ENCODE measurements at regions not wholly inside any gene's neighbourhood (a gene's known extent, or its start where the extent isn't known, plus 50 kb on each side); places are given as distances from the start of the nearest gene placed in this dataset.

DNA sequence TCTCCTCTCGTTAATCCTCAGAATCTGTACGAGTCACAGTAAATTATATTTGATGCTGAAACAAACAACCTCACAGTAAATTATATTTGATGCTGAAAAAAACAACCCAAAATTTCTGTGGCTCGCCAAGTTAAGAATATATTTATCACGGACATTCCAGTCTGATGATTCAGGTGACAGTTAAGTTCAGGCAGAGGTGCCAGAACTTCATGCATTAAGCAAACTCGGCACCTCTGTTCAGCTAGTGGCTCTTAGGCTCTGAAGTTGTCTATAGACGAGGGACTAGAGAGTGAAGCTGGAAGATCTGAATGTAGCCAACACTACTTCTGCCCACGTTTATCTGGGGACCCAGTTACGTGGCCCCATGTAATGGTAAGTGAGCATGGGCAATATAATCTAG, 132.2 kb upstream of the AGA start:
- DNase-seq: no peak

DNA sequence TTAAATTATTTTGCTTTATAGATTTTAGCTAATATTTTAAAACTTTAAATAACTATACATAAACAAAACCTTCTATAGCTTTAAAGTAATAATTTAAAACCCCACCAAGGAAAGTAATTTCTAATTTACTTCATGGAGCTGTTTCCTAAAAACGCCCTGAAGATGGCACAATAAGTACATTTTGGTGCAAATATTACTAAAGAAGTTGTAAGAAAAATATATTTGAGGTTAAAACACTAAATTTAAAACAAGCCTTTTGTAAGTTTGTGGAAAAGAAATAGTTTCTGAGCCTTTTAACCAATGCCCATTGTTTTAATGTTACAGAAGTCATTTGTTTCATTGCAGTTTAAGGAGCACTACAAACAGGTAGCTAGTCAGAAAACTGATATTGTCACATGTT, 137.4 kb upstream of the AGA start:
- no peak for DNase-seq

DNA sequence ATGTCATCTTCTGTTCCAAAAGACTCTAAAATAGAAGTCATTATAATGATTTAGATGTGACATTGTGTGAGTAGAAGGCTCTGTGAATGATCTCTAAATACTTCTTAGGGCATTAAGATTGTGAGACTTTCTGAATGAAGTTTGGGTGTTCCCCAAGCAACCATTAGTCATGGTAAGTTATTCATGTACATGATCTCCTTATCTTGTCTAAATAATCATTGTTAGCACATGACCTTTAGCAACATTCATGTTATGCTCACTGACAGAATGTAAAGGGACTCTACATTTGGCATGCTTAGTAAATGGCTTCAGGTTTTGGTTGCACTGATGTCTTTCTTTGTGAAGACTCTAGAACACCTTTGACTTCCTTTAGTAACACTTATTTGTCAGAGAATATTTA, 140.8 kb upstream of the AGA start:
- no peak for DNase-seq

DNA sequence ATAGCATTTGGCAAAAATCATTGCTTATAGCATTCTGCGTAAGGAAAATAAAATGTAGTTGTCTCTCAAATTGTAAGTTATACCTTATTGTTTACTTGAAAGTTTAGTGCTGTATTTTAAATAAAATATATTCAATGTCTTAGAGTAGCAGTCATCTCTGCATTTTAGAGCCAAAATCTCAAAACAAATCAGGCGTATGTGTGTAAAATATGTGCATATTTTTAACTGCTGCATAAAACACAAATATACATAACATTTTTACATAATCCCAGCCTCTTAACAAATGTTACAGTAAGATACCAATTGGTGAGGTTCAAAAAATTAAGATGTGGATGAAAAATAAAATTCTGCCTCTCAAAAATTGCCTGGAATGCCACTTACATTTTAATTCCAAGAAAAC, 145.8 kb upstream of the AGA start:
- no peak for DNase-seq

DNA sequence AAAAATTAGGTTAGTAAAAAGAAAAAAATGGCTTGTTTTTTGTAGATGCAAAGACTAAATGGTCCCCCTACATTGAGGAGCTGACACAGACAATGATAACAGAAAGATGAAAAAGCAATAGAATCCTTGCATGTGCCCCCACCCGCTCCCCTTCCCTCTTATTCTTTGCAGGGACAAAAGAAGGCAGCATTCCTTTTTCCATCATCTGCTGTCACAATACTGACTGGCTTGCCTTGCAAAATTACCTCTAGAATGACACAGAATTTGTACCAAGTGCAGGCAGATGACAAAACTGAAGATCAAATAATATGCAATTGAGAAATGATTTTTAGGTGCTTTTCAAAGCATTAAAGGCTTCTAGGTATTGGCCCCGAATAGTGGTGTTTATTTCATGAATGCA, 153.1 kb upstream of the AGA start:
- DNase-seq: no peak

DNA sequence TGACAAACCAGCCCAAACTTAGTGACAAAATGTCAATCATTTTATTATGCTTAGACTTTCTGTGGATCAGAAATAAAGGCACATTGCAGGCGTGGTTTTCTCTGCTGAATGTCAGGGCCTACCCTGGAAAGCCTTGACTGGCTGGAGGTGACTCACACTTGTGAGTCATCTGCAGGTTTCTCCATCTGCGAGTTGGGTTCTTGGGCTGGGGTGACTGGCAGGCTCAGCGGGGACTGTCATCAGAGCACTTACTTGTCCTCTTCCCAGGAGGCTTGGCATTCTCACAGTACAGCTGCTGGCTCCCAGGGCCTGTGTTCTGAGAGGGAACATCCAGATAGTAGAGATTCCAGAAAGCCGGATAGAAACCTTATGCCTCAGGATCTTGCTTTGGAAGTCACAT, 153.8 kb upstream of the AGA start:
- peak; percentile 56 for DNase-seq

DNA sequence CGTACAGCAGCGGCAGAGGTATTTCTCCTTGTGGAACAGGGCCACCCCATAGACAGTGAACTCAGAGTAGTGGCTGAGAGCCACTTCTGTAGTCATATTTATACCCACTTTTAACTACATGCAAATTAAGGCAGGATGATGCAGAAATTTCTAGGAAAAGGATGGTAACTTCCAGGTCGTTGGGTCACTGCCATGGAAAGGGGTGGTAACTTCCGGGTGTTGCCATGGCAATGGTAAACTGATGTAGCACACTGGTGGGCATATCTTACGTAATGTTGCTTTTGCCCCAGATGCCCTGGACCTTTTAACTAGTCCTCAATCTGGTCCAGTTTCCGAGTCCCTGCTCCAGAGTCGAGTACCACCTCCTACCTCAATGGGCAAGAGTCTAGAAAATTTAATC, 154.8 kb upstream of the AGA start:
- DNase-seq: no peak

DNA sequence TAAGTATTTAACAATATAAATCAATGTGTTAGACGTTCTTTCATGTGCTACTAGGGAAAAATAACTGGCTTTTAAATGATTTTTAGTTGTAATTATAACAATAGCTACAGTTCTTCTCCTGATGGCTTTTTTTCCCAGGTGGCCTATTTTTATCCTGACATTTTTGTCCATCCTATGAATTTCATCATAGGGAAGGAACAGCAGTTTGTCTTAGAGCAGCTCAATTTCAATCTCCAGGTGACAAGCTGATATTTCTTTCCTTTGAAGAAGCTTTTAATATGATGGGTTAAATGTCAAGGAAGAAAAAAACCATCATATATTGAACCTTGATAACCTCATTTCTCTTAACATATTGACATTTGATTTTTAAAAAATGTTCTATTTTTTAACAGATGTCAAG, 163.0 kb upstream of the AGA start:
- DNase-seq: no peak

DNA sequence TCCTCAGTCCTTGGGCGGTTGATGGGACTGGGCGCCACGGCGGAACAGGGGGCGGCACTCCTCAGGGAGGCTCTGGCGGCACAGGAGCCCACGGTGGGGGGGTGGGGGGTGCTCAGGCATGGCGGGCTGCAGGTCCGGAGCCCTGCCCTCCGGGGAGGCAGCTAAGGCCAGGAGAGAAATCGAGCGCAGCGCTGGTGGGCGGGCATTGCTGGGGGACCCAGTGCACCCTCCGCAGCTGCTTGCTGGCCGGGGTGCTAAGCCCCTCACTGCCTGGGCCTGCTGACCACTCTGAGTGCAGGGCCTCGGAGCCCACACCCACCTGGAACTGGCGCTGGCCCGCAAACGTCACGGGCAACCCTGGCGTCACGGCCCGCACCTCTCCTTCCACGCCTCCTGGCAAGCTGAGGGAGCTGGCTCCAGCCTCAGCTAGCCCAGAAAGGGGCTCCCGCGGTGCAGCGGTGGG, 164.9 kb upstream of the AGA start:
- DNase-seq: no peak

DNA sequence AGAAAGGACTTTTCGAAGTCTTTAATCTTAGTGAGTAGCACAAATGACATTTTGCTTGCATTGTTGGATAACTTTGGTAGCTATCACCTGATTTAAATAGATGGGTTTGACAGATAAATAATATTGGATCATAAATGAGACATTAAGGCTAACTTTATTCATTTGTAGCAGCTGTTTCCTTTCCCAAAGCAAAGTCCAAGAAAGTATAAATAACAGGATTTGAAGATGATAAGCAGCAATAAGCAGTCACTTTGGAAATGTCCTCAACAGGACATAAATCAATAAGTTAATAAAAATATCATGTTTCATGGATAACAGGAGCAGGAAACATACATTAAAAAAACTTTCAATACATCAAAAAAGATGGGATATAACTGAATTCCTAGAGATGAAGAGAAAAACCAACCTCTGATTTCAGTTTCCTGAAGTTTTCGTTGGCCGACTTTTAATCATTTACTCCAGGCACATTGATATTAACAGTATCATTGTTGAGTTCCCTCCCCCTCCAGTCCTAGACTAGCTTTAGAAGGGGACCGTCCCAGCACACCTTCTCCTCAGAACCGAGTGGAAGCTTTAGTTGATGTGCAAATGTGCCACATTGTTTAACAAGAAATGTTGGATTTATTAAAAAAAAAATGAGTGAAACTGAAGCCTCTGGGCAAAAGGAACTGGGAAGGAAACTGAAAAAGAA, 169.9 kb upstream of the AGA start:
- DNase-seq: no peak

DNA sequence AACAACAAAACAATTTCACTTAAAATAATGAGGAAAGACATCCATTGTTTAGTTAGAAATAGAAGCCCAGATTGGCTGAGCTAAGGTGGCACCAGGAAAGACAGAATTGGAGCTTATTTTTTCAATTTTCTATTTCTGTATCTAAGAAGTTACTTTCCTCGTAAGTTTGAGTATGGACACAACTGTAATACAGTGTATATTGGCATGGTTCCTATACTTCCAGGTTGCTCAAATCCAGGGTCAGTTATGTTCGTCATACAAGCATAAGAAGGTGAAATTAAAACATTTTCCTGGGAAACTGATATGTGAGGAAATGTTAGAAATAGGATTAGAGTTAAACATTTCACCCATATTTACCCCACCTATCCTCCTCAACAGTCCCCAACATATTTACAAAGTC, 170.4 kb upstream of the AGA start:
- DNase-seq: no peak

DNA sequence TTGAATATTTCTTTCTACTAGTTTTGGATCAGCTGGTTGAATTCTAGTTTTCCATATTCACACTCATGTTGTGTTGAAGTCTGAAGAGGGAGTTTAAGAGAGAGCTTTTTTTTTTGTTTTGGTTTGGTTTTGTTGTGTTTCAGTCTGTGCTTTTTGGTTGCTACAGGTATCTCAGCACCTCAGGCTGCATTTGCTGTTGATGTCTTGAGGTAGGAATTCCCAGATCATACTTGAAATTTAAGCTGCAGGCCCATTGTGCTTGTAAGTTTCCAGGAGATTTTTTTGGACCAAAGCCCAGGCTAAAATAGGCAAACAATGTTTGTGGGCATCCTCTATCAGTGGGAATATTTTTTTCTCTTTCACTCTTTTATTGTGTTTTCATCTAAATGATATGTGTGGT, 190.2 kb upstream of the AGA start:
- DNase-seq: no peak

DNA sequence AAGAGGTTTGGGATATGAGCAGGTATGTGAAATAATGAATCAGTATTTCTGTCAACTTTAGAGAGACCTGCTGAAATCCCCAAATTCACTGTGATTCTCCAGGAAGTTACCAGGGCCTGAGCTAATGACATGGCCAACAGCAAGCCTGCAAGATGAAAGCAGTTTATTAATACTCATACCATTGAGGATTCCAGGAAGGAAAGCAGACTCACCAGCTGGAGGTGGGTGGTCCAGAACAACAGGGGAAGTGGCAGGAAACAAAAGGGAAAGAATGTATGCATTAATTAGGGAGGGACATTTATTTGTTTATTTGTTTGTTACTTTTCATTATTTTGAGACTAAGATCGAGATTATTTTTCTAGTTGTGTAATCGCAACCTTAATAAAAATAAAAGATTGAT, 196.6 kb upstream of the AGA start:
- no peak for DNase-seq

DNA sequence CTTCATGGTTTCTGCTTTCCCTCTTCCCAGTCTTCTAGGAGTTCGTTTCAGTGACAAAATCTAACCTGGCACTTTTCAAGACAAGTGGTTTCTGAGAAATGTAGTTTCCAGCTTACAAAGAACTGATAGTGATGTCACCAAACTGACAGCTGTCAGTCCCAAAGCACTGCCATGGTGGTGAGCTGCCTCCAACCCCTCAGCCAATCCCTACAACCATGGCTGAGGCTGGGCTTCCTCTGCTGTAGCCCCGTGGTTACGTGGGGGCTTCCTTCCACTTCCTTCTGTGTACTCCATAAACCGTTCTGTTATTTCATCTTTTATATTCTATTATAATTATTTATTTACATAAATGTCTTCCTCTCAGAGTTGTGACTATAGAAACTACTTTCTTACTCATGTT, 198.6 kb upstream of the AGA start:
- DNase-seq: no peak

DNA sequence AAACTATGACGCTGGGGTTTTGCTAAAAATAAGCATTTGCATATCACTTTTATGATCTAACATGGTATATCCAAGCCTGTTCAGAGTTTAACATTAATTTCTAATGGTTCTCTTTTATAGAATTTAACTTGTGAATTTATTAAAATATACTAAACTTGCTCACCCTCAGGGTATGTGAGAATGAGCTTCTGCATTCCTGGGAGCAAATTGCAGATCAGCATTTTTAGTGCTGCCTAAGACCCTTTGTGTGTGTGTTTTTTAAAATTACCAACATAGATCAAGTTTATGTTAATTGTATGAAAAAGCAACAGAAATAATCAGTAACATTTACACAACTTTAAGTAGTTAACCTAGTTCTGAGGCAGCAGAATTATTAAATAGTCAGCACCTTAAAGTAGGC, 218.0 kb upstream of the AGA start:
- no peak for DNase-seq

DNA sequence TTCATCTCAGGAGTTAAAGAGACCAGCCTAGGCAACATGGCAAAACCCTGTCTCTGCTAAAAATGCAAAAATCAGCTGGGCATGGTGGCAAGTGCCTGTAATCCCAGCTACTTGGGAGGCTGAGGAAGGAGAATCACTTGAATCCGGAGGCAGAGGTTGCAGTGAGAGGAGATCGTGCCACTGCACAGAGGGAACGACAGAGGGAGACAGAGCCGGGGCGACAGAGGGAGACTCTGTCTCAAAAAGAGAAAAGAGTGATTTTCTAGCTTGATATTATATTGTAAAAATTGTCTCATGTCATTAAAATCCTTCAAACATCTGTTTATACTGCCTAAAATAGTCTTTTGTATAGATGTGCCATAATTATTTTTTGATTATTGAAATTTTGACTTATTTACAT, 225.4 kb upstream of the AGA start:
- no peak for DNase-seq

DNA sequence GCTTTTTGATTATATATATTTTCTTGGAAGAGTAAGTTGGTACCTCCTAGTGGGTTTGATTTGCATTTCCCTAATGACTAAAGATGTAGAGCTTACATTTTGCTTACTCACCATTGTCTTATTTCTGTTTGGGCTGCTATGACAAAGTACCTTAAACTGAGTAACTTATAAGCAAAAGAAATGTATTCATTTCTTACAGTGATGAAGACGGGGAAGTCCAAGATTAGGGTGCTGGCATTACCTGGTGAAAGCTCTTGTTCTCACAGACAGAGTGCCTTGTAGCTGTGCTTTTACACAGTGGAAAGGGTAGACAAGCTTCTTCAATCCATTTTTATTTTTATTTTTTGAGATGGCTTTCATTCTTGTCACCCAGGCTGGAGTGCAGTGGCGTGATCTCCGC, 229.2 kb upstream of the AGA start:
- DNase-seq: no peak

DNA sequence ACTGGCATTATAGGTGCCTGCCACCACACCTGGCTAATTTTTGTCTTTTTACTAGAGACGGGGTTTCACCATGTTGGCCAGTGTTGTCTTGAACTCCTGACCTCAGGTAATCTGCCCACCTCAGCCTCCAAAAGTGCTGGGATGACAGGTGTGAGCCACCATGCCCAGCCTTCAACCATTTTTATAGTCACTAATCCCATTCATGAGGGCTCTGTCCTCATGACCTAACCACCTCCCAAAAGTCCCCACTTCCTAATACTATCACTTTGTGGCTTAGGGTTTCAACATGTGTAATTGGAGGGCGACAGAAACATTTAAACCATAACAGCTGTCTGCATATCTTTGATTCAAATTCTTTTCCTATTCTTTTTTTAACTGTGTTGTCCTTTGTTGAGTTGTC, 229.6 kb upstream of the AGA start:
- DNase-seq: no peak

DNA sequence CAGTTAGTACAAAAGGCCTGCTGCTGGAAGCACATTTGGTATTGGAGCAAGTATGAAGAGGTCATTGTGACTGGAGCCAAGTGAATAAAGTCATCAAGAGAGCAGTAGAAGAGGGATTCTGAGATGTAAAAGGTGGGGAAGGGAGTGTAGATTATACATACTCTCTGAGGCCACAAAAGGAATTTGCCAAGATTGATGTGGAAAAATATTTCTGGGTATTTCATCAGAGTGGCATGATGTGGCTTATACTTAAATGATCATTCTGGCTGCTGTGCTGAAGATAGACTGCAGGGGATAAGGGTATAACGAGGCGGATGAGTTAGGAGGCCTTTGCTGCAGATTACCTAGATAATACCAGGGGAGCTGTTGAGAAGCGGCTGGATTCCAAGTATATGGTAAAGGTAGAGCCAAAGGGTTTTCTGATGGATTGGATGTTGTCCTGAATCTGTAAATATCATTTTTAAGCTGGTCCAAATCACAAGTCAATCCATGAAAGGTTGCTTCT, 231.8 kb upstream of the AGA start:
- DNase-seq: no peak

DNA sequence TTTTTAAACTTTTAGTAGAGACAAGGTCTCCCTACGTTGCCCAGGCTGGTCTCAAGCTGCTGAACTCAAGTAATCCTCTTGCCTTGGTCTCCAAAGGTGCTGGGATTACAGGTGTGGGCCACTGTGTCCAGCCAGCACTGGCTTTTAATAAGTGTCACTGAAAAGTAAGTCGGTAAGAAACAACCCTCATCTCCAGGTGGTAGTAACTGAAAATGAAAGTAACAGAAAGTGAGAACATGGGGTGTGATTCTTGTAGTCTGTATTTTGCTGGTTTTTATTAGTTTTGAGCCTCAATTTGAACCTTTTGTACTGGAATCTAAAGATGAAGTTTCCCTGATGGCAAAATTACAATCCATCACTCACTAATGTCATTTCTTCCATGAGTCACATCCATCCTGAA, 238.1 kb upstream of the AGA start:
- DNase-seq: no peak

DNA sequence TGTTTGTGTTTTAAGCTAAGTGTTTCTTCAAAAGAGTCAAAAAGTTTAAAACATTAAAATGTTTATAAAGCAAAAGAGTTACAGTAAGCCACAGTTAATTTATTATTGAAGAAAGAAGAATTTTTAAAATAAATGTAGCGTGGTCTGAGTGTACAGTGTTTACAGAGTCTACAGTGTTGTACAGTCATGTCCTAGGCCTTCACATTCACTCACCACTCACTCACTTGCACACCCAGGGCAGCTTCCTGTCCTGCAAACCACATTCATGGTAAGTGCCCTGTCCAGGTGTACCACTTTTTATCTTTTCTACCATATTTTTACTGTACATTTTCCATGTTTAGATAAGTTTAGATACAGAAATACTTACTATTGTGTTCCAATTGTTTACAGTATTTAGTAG, 239.7 kb upstream of the AGA start:
- no peak for DNase-seq

DNA sequence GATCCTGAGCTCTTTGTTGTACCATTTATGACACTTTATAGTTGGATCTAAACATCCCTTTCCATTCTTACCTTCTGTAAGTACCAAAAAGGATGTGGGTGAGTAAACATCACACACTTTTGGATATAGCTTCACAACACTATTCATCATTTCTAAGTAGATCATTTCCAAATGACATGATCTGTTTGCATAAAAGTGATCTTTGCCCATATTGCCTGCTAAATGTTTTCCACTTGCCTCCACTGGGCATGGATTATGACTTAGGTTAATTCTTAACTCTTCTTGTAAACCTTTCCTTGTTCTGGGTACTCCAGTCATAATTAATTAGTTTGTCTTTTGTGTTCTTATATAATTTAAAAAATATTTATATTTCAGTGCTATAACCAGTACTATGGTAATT, 244.9 kb upstream of the AGA start:
- no peak for DNase-seq

DNA sequence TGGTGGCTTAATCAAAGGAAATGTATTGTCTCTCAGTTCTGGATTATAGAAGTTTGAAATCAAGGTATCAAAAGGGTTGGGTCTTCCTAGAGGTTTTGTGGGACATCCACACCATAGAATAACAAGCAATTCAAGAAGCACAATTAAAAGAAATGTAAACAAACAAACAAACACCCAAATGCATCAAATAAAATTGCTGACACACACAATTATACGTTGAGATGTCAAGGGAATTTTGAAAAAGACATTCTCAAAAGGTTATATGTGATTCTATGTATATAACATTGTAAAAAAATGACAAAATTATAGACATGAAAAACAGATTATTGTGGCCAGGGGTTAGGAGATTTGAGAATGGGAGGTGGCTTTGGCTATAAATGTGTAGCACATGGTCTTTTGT, 250.7 kb upstream of the AGA start:
- DNase-seq: no peak

DNA sequence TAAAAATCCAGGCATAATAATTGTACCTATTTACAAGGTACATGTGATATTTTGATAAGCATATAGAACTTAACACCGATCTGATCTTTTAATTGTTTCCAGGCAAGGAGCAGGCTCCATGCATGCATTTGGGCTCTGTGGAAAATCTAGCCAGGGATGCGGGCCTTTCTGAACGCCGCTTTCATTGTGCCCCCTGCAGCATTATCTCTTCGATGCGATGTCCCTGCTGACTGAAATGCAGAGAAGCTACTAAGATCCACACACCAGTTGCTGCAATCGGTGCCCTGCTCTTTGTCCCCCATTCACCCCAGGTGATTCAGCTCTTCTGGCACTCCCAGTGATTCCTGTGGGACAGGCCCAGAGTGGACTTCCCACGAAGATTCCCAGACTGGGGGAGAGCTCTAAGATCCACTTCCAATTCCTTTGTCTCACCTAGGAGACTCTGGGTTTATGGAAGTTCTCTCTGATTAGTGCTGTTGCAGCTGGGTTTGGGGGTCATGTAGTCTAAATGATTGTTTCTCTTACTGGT, 254.3 kb upstream of the AGA start:
- DNase-seq: no peak

All from activated CD8-positive, alpha-beta memory T cell treated with anti-CD3 and anti-CD28 coated beads, Interleukin-2, amount 50 U/mL, for 48 hours (primary cell).